ENCODE measurements at regions not wholly inside any gene's neighbourhood (a gene's known extent, or its start where the extent isn't known, plus 50 kb on each side); places are given as distances from the start of the nearest gene placed in this dataset.
"Not testable (repeated sequence)": the region's sequence is repeated elsewhere in the genome, so short reads cannot be mapped to it uniquely, and the experiment has no call there.

DNA sequence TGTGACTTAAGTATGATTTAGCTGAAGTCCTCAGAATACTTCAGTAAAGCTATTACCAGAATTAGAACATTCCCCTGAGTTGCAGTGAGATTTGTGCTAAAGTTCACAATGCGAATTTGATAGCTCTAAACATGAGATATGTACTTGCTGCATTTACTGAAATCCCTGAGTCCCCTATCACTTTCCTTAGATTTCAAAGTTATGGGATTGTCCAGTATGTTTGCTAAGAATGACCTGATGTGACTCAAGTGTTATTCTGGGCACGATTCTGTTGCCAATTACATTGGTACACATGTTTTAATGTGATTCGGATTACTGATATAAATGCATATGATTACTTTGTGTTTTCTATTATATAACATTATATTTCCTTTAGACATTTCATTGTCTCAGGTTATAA lies 91.3 kb upstream of the AMOT start:
- in situ Hi-C loops (cut with HindIII; ENCODE audit: low sequenced_read_pairs): no loop called here
- DNase-seq (ENCODE audit: low read depth, low spot score): no peak
- TF ChIP-seq, protein P1, sequence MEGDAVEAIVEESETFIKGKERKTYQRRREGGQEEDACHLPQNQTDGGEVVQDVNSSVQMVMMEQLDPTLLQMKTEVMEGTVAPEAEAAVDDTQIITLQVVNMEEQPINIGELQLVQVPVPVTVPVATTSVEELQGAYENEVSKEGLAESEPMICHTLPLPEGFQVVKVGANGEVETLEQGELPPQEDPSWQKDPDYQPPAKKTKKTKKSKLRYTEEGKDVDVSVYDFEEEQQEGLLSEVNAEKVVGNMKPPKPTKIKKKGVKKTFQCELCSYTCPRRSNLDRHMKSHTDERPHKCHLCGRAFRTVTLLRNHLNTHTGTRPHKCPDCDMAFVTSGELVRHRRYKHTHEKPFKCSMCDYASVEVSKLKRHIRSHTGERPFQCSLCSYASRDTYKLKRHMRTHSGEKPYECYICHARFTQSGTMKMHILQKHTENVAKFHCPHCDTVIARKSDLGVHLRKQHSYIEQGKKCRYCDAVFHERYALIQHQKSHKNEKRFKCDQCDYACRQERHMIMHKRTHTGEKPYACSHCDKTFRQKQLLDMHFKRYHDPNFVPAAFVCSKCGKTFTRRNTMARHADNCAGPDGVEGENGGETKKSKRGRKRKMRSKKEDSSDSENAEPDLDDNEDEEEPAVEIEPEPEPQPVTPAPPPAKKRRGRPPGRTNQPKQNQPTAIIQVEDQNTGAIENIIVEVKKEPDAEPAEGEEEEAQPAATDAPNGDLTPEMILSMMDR (IDR thresholded peaks at IDR 0.05; ENCODE audit: low read depth, low read length): no peak
- H3K4me3 ChIP-seq (ENCODE audit: low read depth, low read length): no peak overlapping the region

DNA sequence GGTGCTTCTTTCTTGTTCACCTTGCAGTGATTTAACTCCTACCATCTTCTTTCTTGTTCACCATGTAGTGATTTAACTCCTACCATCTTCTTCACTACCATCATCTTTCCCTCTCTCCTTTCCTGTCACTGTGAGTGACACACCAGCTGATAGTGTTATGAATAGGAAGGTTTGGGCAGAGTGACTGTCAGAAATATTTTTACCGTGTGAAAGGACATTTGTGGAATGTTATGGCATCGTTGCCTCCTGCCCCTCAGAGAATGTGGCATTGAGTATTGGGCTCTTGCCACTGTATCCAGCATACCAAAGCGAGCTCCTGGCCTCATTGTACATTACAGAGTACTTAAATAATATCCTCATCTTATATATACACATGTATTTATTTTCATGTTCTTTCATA lies 90.8 kb upstream of the AMOT start:
- in situ Hi-C loops (cut with HindIII; ENCODE audit: low sequenced_read_pairs): no loop called here

DNA sequence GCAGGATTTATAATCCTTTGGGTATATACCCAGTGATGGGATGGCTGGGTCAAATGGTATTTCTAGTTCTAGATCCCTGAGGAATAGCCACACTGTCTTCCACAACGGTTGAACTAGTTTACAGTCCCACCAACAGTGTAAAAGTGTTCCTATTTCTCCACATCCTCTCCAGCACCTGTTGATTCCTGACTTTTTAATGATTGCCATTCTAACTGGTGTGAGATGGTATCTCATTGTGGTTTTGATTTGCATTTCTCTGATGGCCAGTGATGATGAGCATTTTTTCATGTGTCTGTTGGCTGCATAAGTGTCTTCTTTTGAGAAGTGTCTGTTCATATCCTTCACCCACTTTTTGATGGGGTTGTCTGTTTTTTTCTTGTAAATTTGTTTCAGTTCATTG lies 82.8 kb upstream of the AMOT start:
- H3K4me3 ChIP-seq (ENCODE audit: low read depth, low read length); DNase-seq (ENCODE audit: low read depth, low spot score); in situ Hi-C loops (cut with HindIII; ENCODE audit: low sequenced_read_pairs): not testable (repeated sequence)

More for the DNA sequence above, 90.8 kb upstream of the AMOT start:
- no peak overlapping the region for H3K4me3 ChIP-seq (ENCODE audit: low read depth, low read length)
- no peak for DNase-seq (ENCODE audit: low read depth, low spot score)
- TF ChIP-seq, protein P1 (IDR thresholded peaks at IDR 0.05; ENCODE audit: low read depth, low read length): no peak

DNA sequence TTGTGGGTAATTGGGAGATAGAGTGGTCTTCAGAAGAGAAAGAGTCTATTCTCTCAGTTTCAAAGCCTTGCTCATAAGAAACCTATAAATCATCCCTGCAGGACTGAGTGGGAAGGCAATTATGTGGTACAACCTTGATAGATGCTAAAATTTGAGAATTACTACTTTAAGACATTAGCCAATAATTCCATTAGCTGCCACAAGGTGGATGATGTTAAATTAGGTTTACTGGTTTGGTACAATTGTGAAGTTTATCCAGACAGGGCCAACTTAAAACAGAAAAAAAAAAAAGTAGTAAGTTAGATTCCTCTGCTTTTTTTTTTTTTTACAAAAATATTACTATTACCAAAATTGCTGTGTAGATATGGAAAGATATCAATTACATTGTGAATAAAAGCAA lies 73.2 kb upstream of the AMOT start:
- H3K4me3 ChIP-seq (ENCODE audit: low read depth, low read length): no peak overlapping the region
- TF ChIP-seq, protein P1 (IDR thresholded peaks at IDR 0.05; ENCODE audit: low read depth, low read length): no peak
- in situ Hi-C loops (cut with HindIII; ENCODE audit: low sequenced_read_pairs): no loop called here
- DNase-seq (ENCODE audit: low read depth, low spot score): no peak

DNA sequence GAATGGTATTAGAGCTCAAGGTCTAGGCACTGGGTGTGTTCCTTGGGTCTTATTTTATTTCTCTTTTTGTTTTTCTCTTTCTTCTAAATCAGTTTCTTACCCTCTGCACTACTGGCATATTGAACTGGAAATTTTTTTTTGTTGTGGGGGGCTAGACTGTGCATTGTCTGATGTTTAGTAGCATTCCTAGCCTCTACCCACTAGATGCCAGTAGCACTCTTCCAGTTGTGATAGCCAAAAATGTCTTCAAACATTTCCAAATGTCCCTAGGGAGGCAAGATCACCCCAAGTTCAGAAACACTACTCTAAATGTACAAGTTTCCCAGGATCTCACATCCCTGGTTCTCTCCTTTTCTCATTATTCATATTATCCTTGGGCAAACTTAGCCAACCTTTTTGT lies 69.8 kb upstream of the AMOT start:
- no peak for DNase-seq (ENCODE audit: low read depth, low spot score)
- H3K4me3 ChIP-seq (ENCODE audit: low read depth, low read length): no peak overlapping the region
- in situ Hi-C loops (cut with HindIII; ENCODE audit: low sequenced_read_pairs): no loop called here
- TF ChIP-seq, protein P1 (IDR thresholded peaks at IDR 0.05; ENCODE audit: low read depth, low read length): no peak

DNA sequence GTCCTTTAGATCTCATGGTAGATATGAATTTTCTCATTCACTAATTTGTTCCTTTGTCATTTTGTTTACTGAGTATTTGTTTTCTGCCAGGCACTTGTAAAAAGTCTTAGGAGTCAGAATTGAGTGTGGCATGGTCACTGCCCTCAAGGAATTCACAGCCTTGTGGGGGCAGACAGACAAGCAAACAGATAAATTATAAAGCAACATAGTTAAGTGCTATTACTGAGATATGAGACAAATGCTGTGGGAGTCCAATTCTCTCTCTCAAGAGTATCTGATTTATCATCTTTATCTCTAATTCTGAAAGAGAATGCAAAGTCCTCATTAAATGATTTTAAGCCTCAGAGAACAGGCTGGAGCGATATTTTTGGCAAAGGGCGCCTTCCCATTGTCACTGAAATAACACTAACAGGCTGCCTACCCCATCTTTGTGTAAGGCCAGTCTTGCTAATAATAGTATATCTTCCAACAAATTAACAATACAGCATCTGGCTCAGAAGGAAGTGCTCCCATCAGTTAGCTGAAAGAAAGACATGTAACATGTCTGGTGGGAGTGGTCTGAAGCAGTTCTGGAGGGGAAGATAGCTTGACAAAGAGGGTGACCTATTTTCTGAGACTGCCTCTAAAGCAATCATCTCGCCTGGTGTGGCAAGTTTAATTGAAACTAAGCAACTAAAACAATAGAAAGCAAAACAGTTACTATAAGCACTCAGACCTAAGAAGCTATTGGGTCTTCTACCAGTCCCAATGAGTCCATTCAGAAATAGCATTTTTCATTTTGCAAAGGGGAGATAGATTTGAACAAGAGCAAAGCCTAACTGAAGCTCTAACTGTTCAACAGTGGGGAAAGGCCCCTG lies 61.5 kb upstream of the AMOT start:
- in situ Hi-C loops (cut with HindIII; ENCODE audit: low sequenced_read_pairs): no loop called here
- TF ChIP-seq, protein P1 (IDR thresholded peaks at IDR 0.05; ENCODE audit: low read depth, low read length): no peak
- no peak overlapping the region for H3K4me3 ChIP-seq (ENCODE audit: low read depth, low read length)
- DNase-seq (ENCODE audit: low read depth, low spot score): no peak

DNA sequence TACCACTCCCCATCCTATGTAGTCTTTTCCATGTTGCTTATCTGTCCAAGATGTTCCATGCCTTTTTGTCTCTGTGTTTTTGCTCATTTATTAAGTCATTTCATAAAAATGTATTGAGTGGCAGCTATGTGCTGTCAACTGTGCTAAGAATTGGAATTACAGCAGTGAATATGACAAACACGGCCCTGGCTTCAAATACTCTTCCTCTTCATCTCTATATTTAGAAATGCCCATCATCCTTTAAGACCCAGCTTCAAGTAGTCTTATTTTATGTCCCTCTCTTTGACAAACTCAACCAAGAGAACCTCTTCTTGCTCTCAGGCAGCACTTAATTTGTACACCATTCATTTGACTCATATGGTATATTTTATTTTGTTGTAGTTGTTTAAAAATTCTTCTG lies 55.4 kb upstream of the AMOT start:
- TF ChIP-seq, protein P1 (IDR thresholded peaks at IDR 0.05; ENCODE audit: low read depth, low read length): no peak
- DNase-seq (ENCODE audit: low read depth, low spot score): no peak
- H3K4me3 ChIP-seq (ENCODE audit: low read depth, low read length): no peak overlapping the region
- in situ Hi-C loops (cut with HindIII; ENCODE audit: low sequenced_read_pairs): no loop called here
